Upper lobe of left lung (tissue), 4 donors: ENCODE measurements at regions not wholly inside any gene's neighbourhood (a gene's known extent, or its start where the extent isn't known, plus 50 kb on each side); places are given as distances from the start of the nearest gene placed in this dataset.

Experiments used
- CTCF ChIP-seq, 6 experiments: fragments of 450-650 bp in 4 of 6; fragments of 200-600 bp in 2 of 6; sonication (generic) in 2 of 6; IDR thresholded peaks; one replicate each; pipeline ENCODE4 v1.5.1; 2016 to 2019; ENCODE audit warnings: antibody characterized with exemption in 6 of 6
- POLR2A ChIP-seq, 4 donors: fragments of 450-650 bp; IDR thresholded peaks; one replicate each; pipeline ENCODE4 v1.5.1; 2016 to 2017; ENCODE audit warnings: antibody characterized with exemption in 4 of 4, mild to moderate bottlenecking in 2 of 4
- POLR2AphosphoS5 ChIP-seq, 2 donors: sonication (generic); formaldehyde crosslinking; IDR thresholded peaks; one replicate each; pipeline ENCODE4 v1.5.1; 2017; ENCODE audit warnings: antibody characterized with exemption in 2 of 2

- no peak for TF ChIP-seq POLR2A (IDR thresholded peaks at IDR 0.05)
- no peak for TF ChIP-seq CTCF (IDR thresholded peaks at IDR 0.05)
- TF ChIP-seq POLR2AphosphoS5 (IDR thresholded peaks at IDR 0.05): no peak
Measured at GRCh38 chr10:121240556-121240955, 357.7 kb downstream of the FGFR2 start.
